ENCODE measurements at regions not wholly inside any gene's neighbourhood (a gene's known extent, or its start where the extent isn't known, plus 50 kb on each side); places are given as distances from the start of the nearest gene placed in this dataset.
"Not testable (repeated sequence)": the region's sequence is repeated elsewhere in the genome, so short reads cannot be mapped to it uniquely, and the experiment has no call there.

GRCh38 chr9:135404451-135405144, 75.0 kb upstream of the PPP1R26 start:
- no peak for DNase-seq (ENCODE audit: low read depth)
- no peak overlapping the region for H3K4me3 ChIP-seq (ENCODE audit: low read depth, low read length)
- no peak for TF ChIP-seq MYC (IDR thresholded peaks at IDR 0.05; ENCODE audit: low read depth, low read length)
- TF ChIP-seq, protein P1, sequence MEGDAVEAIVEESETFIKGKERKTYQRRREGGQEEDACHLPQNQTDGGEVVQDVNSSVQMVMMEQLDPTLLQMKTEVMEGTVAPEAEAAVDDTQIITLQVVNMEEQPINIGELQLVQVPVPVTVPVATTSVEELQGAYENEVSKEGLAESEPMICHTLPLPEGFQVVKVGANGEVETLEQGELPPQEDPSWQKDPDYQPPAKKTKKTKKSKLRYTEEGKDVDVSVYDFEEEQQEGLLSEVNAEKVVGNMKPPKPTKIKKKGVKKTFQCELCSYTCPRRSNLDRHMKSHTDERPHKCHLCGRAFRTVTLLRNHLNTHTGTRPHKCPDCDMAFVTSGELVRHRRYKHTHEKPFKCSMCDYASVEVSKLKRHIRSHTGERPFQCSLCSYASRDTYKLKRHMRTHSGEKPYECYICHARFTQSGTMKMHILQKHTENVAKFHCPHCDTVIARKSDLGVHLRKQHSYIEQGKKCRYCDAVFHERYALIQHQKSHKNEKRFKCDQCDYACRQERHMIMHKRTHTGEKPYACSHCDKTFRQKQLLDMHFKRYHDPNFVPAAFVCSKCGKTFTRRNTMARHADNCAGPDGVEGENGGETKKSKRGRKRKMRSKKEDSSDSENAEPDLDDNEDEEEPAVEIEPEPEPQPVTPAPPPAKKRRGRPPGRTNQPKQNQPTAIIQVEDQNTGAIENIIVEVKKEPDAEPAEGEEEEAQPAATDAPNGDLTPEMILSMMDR (IDR thresholded peaks at IDR 0.05; ENCODE audit: low read depth, low read length): no peak
- no peak for TF ChIP-seq POLR2A (IDR thresholded peaks at IDR 0.05; ENCODE audit: extremely low read depth, insufficient read length)
- no peak for TF ChIP-seq MAX (IDR thresholded peaks at IDR 0.05; ENCODE audit: low read depth, low read length)

DNA sequence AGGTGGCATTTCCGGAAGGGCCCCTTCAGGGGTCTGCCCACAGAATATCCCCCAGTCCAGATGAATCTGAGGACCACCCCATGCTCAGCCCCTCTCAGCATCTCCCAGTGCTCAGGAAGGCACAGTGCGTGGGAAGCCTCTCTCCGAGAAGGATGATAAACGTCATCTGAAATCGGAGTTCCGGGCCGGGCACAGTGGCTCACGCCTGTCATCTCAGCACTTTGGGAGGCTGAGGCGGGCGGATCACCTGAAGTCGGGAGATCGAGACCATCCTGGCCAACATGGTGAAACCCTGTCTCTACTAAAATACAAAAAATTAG, 74.5 kb upstream of the PPP1R26 start:
- DNase-seq (ENCODE audit: low read depth); H3K4me3 ChIP-seq (ENCODE audit: low read depth, low read length): not testable (repeated sequence)

DNA sequence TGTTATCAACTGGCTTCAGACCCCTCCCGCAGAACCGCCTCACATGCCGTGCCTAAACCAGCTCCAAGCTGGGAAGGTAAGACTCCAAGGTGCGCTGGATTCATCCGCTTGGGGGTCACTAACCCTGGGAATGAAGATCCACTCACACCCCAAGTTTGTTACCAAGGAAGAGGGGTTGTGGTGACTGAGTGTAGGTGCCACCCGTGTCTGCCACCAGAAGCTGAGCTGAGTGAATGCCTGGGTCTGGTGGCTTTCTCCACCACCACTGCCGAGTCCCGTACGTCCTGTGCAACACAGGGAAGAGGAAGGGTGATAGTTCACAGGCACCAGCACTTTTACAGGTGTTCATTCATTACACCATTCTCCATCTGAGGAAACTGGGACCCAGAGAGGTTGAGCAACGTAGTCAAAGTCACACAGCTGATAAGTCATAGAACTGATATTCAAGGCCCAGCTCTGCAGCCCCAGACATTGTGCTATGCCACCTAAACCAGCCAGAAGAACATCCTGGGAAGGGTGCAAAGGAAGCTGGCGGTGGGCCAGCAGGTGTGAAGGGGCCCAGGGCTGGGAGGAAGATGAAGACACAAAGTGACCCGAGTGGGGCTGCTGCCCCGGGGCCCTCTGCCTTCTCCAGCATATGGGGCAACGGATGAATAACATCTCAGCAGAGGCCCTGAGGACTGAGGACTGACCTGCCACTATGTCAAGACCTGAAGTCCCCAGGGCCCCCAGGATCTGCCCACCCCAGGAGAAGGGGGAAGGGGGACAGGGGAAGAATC, 70.9 kb upstream of the PPP1R26 start:
- TF ChIP-seq MYC (IDR thresholded peaks at IDR 0.05; ENCODE audit: low read depth, low read length): no peak
- TF ChIP-seq, protein P1 (IDR thresholded peaks at IDR 0.05; ENCODE audit: low read depth, low read length): no peak
- no peak for TF ChIP-seq POLR2A (IDR thresholded peaks at IDR 0.05; ENCODE audit: extremely low read depth, insufficient read length)
- no peak for TF ChIP-seq MAX (IDR thresholded peaks at IDR 0.05; ENCODE audit: low read depth, low read length)

DNA sequence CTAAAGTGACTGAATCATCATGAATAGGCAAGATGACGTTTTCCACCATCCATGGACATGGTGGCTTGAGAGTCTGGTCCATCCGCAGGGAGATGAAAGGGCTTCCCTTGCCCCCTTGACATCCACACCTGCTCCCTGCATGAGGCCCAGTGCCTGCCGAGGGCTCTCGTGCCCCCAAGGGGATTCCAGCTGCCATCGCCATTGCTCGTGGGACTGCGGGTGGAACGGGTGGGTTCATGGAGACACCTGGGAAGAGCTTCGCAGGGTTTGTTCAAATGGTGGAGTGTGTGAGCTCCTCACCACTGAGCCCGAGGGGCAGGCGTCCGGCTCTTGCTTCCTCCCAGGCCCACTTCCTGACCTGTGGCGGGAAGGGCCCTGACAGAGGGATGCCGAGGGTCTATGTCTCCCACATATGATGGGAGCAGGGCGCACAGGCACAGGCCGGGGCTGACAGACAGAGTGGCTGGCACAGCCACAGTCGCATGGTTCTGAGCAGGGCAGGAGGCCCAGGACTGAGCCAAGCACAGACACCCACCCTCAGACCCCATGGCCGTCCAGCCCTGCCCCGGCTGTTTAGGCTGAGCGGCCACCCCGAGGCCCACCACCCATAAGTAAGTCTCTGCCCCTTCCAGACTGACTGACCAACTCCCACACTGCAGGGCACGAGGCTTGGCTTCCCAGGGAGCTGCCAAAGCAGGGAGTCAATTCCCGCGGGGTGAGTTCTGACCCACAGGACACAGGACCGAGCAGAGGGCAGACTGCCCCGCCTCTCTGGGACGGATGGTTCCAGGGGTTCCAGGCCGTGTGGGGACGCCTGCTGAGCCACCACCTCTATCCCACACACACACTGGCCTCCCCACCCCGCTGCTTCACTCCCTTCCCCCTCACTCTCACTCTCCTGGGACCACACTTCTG, 70.0 kb upstream of the PPP1R26 start:
- no peak overlapping the region for H3K4me3 ChIP-seq (ENCODE audit: low read depth, low read length)
- DNase-seq (ENCODE audit: low read depth): no peak
- TF ChIP-seq POLR2A (IDR thresholded peaks at IDR 0.05; ENCODE audit: extremely low read depth, insufficient read length): no peak
- TF ChIP-seq, protein P1 (IDR thresholded peaks at IDR 0.05; ENCODE audit: low read depth, low read length): no peak
- no peak for TF ChIP-seq MAX (IDR thresholded peaks at IDR 0.05; ENCODE audit: low read depth, low read length)
- no peak for TF ChIP-seq MYC (IDR thresholded peaks at IDR 0.05; ENCODE audit: low read depth, low read length)

More for the DNA sequence above, 70.9 kb upstream of the PPP1R26 start:
- no peak for DNase-seq (ENCODE audit: low read depth)
- no peak overlapping the region for H3K4me3 ChIP-seq (ENCODE audit: low read depth, low read length)

DNA sequence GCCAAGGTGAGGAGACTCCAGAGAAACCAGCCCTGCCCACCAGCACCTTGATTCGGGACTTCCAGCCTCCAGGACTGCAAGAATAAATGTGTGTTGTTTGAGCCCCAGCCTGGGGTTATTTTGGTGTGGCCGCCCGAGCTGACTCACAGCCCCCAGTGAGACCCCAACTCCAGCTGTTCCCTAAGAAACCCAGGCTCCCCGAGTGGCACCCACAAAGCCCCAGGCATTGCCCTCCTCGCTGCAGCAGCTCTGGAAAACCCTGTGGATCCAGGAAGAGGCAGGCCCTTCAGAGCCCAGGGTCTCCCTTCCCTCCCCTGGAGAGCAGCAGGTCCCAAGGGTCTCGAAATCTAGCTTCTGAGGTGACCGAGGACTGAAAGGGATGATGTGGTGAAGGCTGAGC, 69.2 kb upstream of the PPP1R26 start:
- H3K4me3 ChIP-seq (ENCODE audit: low read depth, low read length): no peak overlapping the region
- DNase-seq (ENCODE audit: low read depth): no peak
- no peak for TF ChIP-seq POLR2A (IDR thresholded peaks at IDR 0.05; ENCODE audit: extremely low read depth, insufficient read length)
- TF ChIP-seq, protein P1 (IDR thresholded peaks at IDR 0.05; ENCODE audit: low read depth, low read length): no peak
- no peak for TF ChIP-seq MAX (IDR thresholded peaks at IDR 0.05; ENCODE audit: low read depth, low read length)
- no peak for TF ChIP-seq MYC (IDR thresholded peaks at IDR 0.05; ENCODE audit: low read depth, low read length)

Measured in NB4 (cell line).